Ovary (tissue), 3 donors: ENCODE measurements at regions not wholly inside any gene's neighbourhood (a gene's known extent, or its start where the extent isn't known, plus 50 kb on each side); places are given as distances from the start of the nearest gene placed in this dataset.

Experiments
- EP300 ChIP-seq: sonication (generic); formaldehyde crosslinking; IDR thresholded peaks from one replicate; pipeline ENCODE4 v1.6.1; 2017; ENCODE audit warnings: antibody characterized with exemption
- POLR2A ChIP-seq: fragments of 450-650 bp; IDR thresholded peaks from one replicate; pipeline ENCODE4 v1.6.1; 2017; ENCODE audit warnings: antibody characterized with exemption, mild to moderate bottlenecking, moderate library complexity
- TF ChIP-seq, protein P1 (sequence below), 3 donors: fragments of 450-650 bp in 2 of 3; fragments of 200-600 bp in 1 of 3; IDR thresholded peaks; one replicate each; pipeline versions ENCODE4 v1.5.1 to v1.8.0; 2016 to 2022; ENCODE audit warnings: antibody characterized with exemption in 3 of 3, mild to moderate bottlenecking in 1 of 3
- donor health status: DM: no; HTN: no; CAD: no.

- TF ChIP-seq, protein P1, sequence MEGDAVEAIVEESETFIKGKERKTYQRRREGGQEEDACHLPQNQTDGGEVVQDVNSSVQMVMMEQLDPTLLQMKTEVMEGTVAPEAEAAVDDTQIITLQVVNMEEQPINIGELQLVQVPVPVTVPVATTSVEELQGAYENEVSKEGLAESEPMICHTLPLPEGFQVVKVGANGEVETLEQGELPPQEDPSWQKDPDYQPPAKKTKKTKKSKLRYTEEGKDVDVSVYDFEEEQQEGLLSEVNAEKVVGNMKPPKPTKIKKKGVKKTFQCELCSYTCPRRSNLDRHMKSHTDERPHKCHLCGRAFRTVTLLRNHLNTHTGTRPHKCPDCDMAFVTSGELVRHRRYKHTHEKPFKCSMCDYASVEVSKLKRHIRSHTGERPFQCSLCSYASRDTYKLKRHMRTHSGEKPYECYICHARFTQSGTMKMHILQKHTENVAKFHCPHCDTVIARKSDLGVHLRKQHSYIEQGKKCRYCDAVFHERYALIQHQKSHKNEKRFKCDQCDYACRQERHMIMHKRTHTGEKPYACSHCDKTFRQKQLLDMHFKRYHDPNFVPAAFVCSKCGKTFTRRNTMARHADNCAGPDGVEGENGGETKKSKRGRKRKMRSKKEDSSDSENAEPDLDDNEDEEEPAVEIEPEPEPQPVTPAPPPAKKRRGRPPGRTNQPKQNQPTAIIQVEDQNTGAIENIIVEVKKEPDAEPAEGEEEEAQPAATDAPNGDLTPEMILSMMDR (IDR thresholded peaks at IDR 0.05), result no peak
- TF ChIP-seq EP300, result no peak
- no peak for TF ChIP-seq POLR2A
Observed at GRCh38 chr12:24152270-24152669, 202.8 kb upstream of the SOX5 start.
